OCI-LY7 (cell line): ENCODE measurements at regions not wholly inside any gene's neighbourhood (a gene's known extent, or its start where the extent isn't known, plus 50 kb on each side); places are given as distances from the start of the nearest gene placed in this dataset.

Source experiments
- EZH2phosphoT487 ChIP-seq: fragments of 200-600 bp; sonication (generic); IDR thresholded peaks from 2 replicates; pipeline ENCODE4 v1.6.1; 2018; ENCODE audit warnings: low read depth, borderline replicate concordance, mild to moderate bottlenecking, mixed run types, antibody characterized with exemption, low read length, moderate library complexity, mixed read lengths
- TF ChIP-seq, protein P1 (sequence below): fragments of 200-600 bp; sonication (generic); conservative IDR thresholded peaks from 2 replicates; pipeline ENCODE4 v1.5.1; 2014; ENCODE audit warnings: mild to moderate bottlenecking, antibody characterized with exemption, low read length, moderate library complexity, mixed read lengths

DNA sequence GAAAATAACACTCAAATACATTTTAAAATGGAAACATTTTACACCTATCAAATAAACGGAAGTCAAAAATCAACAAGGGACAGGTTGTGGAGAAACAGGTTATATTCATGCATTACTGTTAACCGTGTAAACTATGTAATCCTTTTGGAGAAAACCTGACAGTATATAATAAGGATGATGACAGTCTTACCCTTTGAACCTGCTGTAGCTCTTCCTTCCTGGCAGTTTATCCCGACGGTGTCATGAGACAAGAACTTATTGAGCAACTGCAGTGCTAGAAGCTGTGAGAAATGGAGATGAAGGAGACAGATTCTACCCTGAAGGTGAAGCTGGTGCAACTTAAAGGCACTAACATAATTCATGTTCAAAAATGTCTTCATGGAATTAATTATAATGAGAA lies 76.7 kb downstream of the PLEKHG1 start:
- TF ChIP-seq, protein P1, sequence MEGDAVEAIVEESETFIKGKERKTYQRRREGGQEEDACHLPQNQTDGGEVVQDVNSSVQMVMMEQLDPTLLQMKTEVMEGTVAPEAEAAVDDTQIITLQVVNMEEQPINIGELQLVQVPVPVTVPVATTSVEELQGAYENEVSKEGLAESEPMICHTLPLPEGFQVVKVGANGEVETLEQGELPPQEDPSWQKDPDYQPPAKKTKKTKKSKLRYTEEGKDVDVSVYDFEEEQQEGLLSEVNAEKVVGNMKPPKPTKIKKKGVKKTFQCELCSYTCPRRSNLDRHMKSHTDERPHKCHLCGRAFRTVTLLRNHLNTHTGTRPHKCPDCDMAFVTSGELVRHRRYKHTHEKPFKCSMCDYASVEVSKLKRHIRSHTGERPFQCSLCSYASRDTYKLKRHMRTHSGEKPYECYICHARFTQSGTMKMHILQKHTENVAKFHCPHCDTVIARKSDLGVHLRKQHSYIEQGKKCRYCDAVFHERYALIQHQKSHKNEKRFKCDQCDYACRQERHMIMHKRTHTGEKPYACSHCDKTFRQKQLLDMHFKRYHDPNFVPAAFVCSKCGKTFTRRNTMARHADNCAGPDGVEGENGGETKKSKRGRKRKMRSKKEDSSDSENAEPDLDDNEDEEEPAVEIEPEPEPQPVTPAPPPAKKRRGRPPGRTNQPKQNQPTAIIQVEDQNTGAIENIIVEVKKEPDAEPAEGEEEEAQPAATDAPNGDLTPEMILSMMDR, result no peak
- no peak for TF ChIP-seq EZH2phosphoT487
